ENCODE measurements at regions not wholly inside any gene's neighbourhood (a gene's known extent, or its start where the extent isn't known, plus 50 kb on each side); places are given as distances from the start of the nearest gene placed in this dataset.

DNA sequence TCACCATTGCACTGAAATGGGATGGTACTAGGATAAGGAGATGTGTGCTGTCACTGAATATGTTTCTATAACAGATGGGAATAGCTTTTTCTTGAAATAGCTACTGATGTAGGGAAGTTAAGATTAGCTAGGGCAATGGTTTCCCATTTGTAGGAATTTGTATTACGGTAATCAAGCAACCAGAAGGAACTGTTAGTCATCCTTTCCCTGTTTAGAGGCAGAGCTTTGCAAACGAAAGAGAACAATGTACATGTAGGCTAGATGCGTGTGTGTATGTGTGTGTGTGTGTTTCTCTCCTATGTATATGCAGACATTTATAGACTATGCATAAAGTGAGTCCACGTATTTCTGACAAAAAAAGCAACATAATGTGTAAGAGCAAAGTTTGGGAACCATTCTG lies 171.9 kb upstream of the GRIA1 start (continued):
- TF ChIP-seq, protein P1, sequence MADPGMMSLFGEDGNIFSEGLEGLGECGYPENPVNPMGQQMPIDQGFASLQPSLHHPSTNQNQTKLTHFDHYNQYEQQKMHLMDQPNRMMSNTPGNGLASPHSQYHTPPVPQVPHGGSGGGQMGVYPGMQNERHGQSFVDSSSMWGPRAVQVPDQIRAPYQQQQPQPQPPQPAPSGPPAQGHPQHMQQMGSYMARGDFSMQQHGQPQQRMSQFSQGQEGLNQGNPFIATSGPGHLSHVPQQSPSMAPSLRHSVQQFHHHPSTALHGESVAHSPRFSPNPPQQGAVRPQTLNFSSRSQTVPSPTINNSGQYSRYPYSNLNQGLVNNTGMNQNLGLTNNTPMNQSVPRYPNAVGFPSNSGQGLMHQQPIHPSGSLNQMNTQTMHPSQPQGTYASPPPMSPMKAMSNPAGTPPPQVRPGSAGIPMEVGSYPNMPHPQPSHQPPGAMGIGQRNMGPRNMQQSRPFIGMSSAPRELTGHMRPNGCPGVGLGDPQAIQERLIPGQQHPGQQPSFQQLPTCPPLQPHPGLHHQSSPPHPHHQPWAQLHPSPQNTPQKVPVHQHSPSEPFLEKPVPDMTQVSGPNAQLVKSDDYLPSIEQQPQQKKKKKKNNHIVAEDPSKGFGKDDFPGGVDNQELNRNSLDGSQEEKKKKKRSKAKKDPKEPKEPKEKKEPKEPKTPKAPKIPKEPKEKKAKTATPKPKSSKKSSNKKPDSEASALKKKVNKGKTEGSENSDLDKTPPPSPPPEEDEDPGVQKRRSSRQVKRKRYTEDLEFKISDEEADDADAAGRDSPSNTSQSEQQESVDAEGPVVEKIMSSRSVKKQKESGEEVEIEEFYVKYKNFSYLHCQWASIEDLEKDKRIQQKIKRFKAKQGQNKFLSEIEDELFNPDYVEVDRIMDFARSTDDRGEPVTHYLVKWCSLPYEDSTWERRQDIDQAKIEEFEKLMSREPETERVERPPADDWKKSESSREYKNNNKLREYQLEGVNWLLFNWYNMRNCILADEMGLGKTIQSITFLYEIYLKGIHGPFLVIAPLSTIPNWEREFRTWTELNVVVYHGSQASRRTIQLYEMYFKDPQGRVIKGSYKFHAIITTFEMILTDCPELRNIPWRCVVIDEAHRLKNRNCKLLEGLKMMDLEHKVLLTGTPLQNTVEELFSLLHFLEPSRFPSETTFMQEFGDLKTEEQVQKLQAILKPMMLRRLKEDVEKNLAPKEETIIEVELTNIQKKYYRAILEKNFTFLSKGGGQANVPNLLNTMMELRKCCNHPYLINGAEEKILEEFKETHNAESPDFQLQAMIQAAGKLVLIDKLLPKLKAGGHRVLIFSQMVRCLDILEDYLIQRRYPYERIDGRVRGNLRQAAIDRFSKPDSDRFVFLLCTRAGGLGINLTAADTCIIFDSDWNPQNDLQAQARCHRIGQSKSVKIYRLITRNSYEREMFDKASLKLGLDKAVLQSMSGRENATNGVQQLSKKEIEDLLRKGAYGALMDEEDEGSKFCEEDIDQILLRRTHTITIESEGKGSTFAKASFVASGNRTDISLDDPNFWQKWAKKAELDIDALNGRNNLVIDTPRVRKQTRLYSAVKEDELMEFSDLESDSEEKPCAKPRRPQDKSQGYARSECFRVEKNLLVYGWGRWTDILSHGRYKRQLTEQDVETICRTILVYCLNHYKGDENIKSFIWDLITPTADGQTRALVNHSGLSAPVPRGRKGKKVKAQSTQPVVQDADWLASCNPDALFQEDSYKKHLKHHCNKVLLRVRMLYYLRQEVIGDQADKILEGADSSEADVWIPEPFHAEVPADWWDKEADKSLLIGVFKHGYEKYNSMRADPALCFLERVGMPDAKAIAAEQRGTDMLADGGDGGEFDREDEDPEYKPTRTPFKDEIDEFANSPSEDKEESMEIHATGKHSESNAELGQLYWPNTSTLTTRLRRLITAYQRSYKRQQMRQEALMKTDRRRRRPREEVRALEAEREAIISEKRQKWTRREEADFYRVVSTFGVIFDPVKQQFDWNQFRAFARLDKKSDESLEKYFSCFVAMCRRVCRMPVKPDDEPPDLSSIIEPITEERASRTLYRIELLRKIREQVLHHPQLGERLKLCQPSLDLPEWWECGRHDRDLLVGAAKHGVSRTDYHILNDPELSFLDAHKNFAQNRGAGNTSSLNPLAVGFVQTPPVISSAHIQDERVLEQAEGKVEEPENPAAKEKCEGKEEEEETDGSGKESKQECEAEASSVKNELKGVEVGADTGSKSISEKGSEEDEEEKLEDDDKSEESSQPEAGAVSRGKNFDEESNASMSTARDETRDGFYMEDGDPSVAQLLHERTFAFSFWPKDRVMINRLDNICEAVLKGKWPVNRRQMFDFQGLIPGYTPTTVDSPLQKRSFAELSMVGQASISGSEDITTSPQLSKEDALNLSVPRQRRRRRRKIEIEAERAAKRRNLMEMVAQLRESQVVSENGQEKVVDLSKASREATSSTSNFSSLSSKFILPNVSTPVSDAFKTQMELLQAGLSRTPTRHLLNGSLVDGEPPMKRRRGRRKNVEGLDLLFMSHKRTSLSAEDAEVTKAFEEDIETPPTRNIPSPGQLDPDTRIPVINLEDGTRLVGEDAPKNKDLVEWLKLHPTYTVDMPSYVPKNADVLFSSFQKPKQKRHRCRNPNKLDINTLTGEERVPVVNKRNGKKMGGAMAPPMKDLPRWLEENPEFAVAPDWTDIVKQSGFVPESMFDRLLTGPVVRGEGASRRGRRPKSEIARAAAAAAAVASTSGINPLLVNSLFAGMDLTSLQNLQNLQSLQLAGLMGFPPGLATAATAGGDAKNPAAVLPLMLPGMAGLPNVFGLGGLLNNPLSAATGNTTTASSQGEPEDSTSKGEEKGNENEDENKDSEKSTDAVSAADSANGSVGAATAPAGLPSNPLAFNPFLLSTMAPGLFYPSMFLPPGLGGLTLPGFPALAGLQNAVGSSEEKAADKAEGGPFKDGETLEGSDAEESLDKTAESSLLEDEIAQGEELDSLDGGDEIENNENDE (IDR thresholded peaks at IDR 0.05; ENCODE audit: insufficient replicate concordance, low read length) = no peak
- TF ChIP-seq, protein P2, sequence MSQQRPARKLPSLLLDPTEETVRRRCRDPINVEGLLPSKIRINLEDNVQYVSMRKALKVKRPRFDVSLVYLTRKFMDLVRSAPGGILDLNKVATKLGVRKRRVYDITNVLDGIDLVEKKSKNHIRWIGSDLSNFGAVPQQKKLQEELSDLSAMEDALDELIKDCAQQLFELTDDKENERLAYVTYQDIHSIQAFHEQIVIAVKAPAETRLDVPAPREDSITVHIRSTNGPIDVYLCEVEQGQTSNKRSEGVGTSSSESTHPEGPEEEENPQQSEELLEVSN (IDR thresholded peaks at IDR 0.05) = no peak
- TF ChIP-seq SP2 (IDR thresholded peaks at IDR 0.05; ENCODE audit: low read length) = no peak
- TF ChIP-seq RXRA (IDR thresholded peaks at IDR 0.05; ENCODE audit: insufficient read depth, low read depth, low read length) = no peak
- TF ChIP-seq TBP (IDR thresholded peaks at IDR 0.05; ENCODE audit: low read depth, low read length) = no peak
- TF ChIP-seq EZH2 (IDR thresholded peaks at IDR 0.05; ENCODE audit: low read depth, low read length, severe bottlenecking) = no peak
